A673 (cell line): ENCODE measurements at regions not wholly inside any gene's neighbourhood (a gene's known extent, or its start where the extent isn't known, plus 50 kb on each side); places are given as distances from the start of the nearest gene placed in this dataset.

ENCODE experiments used
- CTCF ChIP-seq: fragments of 300-800, 200-600 bp; sonication (generic); conservative IDR thresholded peaks from 2 replicates; pipeline ENCODE4 v1.5.1; 2017; ENCODE audit warnings: low read depth, mild to moderate bottlenecking, antibody characterized with exemption, low read length, moderate library complexity, mixed read lengths
- EZH2 ChIP-seq: fragments of 200-600 bp; sonication (generic); IDR thresholded peaks from 2 replicates; pipeline ENCODE4 v1.6.1; 2017; ENCODE audit warnings: borderline replicate concordance, low read depth, mild to moderate bottlenecking, mixed read lengths, antibody characterized with exemption, low read length; ENCODE audit not compliant: poor library complexity, severe bottlenecking

- TF ChIP-seq CTCF (no peak), EZH2 (no peak)
Measured at GRCh38 chr5:125657936-125658335, 765.3 kb upstream of the GRAMD2B start.
